ENCODE measurements at regions not wholly inside any gene's neighbourhood (a gene's known extent, or its start where the extent isn't known, plus 50 kb on each side); places are given as distances from the start of the nearest gene placed in this dataset.
"Not testable (repeated sequence)": the region's sequence is repeated elsewhere in the genome, so short reads cannot be mapped to it uniquely, and the experiment has no call there.

GRCh38 chr11:11755871-11756270, 85.9 kb upstream of the USP47 start:
- no peak for FAIRE-seq

DNA sequence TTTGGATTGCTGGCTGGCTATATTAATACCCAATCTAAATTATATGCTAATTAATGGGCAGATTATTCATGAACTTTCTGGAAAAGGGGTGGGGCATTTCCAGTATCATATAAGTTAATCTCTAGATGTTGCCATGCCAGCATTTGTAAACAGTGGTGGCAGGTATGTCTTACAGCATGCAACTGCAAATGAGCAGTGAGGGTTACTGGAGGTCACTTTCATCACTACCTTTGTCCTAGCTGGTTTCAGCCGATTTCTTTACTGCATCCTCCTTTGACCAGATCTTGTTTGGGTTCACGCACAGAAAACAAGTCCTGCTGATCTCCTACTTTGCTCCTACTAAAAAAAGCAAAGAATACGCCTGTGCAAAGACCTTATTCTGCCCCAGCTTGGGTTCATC, 89.1 kb upstream of the USP47 start:
- no peak for FAIRE-seq

GRCh38 chr11:11750017-11750878, 91.5 kb upstream of the USP47 start:
- FAIRE-seq = no peak

- FAIRE-seq = no peak
Measured at GRCh38 chr11:11748706-11749365, 92.9 kb upstream of the USP47 start.

DNA sequence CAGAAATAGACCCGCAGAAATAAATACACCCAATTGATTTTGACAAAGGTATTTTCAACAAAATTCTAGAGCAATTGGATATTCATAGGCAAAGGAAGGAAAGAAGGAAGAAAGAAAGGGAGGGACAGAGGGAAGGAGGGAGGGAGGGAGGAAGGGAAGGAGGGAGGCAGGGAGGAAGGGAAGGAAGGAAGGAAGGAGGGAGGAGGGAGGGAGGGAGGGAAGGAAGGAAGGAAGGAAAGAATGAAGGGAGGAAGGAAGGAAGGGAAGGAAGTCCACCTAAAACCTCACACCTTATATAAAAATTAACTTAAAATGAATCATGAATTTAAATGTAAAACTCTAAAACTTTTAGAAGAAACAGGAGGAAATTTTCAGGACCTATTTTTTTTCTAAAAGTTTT, 94.2 kb upstream of the USP47 start:
- no peak for FAIRE-seq

GRCh38 chr11:11746449-11746848, 95.3 kb upstream of the USP47 start:
- peak; percentile 47 for FAIRE-seq

DNA sequence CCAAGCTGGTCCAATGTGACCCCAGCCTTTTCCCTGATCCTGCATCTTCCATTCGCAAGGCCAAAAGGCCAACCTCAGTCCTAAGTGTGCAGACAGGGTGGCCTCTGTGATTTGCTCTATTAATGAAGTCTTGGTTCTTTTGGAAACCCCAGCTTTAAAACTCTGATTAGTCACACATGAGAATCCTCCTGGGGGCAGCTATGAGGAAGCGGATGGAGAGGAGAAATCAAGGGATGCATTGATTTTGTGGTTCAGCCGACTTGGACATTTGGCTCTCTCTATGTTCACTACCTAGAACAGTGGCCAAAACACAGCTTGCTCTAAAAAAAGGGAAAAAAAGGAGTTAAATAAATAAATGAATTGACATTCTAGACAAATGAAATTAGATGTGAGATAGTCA, 98.6 kb upstream of the USP47 start:
- FAIRE-seq = no peak

DNA sequence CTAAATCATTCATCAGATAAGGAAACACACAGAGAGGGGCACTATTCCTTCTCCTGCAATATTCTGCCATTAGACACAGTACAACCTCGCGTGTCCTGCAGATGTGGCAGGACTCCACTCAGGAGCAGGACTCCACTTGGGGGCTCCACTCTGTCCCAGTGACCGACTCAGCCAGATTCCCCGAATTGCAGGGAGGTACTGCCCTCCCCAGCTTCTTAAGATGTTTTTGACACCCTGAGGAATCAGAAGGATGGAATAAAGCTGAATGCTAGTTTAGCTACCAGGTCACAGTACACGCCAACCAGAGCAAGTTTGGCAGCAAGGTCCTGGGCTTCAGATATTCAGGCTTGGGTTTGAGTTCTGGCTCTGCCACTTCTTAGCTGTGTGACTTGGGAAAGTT, 99.3 kb upstream of the USP47 start:
- FAIRE-seq = no peak

- no peak for FAIRE-seq
Measured at GRCh38 chr11:11740836-11741235, 100.9 kb upstream of the USP47 start.

DNA sequence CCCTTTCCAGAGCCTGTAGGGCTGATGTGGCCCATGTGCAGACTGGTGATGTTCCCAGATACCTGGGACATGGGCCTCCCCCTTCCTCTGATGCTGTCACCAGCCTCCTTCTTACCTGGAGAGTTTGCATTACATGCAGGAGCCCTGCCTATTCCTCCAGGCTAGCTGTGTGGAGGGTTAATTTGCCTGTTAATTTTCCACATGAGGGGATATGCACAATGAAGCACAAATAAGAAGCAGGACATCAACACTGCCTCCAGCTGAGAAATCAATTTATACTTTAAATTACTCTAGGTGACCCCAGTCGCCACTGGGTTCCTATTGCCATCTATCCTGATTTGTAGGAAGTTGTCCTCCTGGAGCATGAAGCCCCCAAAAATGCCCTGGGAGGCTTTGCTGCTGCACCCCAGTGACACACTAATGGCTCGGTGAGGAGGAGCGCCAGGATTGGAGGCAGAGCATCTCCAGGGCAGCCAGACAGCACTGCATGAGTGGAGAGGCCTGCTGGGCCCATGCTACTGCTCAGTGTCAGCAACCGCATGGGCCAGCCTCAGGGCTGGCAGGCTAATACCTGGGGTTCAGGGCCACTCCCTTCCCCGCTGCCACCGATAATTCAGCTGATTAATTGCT, 101.6 kb upstream of the USP47 start:
- FAIRE-seq = no peak

DNA sequence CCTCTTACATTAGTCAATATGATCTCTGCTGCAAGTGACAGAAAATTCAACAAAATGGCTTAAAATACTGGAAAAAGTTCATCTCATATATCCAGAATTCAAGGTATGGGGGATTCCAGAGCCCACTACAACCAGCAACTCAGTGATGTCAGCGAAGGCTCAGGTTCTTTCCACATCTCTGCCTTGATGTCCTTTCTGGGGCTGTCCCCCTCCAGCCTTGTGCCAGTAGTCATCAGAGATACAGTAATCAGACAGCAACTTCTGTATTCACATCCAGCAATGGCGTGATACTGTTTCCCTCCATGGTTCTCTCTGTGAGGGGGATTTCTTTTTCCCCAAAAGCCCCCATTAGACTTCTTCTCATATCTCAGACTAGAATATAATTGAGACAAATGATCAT, 103.4 kb upstream of the USP47 start:
- FAIRE-seq = no peak

DNA sequence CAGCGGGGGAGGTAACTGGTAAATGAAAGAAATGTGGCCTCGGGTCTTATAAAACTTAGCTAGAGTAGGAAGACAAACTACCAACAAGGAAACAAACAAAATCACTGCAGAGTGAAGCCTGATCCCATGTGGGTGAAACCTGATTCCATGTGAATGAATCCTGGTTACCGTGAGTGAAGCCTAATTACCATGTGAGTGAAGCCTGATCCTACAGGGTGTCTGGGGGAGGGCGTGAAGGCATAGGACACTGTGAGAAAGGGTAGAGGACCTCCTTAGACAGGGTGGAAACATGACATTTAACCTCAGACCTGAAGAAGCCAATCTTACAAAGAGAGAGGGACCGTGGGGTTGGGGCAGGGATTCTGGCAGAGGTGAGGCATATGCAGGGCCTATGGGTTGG, 106.2 kb upstream of the USP47 start:
- no peak for FAIRE-seq

GRCh38 chr11:11733246-11733747, 108.5 kb upstream of the USP47 start:
- no peak for FAIRE-seq

- no peak for FAIRE-seq
Measured at GRCh38 chr11:11732116-11732515, 109.7 kb upstream of the USP47 start.

DNA sequence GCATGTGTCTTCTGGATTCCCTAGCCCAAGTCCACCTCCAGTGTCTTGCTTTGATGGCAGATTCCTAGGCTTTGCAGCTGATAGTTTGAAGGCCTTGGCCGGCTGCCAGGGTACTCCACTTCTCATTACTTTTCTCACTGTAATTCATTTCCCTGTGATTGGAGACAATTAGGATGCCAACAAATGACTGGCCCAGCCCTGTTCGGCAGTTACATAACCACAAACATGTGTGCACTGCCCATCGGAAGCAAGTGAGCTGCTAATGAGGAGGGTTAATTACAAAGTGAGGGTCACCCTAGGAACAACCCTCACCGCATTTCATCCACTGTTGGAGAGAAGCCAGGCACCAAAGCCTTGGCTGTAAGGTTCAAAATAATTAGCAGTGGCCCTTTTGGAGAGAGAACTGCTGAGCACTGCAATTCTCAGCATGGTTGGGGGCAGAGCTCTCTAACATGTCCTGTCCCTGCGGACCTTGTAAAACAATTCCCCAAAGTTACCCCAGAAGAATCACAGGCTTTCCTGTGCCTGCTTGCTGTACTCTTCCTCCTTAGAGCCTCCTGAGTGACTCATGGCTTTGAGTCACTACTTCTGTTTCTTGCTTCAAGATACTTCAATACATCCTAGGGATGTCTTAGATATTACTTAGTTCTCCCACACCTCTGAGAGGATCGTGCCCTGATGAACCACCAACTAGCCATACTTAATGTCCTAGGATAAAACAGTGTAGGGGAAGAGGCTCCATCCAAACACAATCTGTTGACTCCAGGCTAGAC, 109.7 kb upstream of the GALNT18 start:
- no peak for FAIRE-seq

- no peak for FAIRE-seq
Measured at GRCh38 chr11:11728386-11728785, 106.6 kb upstream of the GALNT18 start.

DNA sequence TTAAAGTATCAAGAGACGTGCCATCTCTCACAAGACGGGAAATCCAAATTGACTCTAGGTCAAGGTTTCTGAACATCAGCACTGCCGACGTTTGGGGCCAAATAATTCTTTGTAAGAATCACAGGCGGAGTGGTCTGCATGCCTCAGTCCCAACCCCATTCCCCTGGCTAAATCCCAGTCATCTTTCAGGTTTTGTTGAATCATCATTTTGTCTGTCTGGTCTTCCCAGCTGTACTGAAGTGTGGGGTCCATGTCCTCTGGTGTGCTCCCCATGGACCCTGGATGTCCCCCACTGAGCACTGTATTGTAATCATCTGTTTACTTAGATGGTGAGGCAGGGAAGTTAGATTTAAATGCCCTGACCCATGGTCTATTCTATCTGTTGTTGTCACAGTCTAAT, 103.6 kb upstream of the GALNT18 start:
- no peak for FAIRE-seq

GRCh38 chr11:11724994-11725393, 103.2 kb upstream of the GALNT18 start:
- FAIRE-seq = no peak

DNA sequence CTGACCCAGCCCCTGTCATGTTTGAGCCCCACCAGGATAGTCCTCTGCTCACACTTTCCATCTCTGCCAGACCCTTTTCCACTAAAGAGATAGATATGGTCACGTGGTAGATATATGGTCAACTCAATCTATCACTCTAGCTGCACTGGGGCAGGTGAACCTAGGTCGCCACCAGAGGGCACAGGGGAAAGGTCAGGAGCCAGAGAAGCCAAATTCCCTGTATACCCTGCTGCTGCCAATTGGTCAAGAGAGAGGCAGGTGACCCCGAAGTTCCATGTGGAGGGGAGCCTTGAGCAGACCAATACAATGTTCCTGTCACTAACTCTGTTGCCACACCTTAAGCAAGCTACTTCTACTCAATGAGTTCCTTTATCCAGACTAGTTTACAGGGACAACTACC, 101.1 kb upstream of the GALNT18 start:
- FAIRE-seq = no peak

DNA sequence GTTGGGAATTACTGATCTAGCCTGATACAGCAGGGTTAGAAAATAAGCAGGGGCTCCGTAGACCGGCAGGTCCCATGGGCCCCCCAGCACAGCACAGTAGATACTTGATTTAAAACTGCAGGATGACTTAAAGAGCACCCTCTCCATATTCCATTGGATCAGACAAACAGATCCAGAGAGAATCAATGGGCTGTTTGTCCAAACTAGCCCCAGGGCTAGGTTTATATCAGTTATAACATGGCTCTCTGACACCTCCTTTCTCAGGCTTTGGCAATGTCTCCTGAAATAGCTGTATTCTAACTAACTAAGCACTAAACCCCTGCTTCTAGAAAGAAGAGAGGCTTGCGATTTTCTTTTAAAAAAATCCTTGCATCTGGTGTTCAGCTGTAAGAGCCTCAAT, 100.4 kb upstream of the GALNT18 start:
- FAIRE-seq = no peak

DNA sequence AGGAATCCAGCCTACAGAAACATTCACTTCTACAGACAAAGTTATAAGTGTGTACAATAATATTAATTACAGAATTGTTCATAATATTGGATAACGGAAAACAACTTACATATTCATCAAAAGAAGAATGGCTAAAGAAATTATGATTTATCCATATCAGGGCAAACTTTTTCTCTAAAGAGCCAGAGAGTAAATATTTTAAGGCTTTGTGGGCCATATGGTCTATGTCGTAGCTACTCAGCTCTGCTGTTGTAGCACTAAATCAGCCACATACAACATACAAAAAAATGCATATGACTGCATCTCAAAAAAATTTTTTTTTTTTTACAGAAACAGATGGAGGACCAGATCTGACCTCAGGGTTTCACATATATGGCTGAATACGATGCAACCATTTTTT, 96.7 kb upstream of the GALNT18 start:
- no peak for FAIRE-seq

DNA sequence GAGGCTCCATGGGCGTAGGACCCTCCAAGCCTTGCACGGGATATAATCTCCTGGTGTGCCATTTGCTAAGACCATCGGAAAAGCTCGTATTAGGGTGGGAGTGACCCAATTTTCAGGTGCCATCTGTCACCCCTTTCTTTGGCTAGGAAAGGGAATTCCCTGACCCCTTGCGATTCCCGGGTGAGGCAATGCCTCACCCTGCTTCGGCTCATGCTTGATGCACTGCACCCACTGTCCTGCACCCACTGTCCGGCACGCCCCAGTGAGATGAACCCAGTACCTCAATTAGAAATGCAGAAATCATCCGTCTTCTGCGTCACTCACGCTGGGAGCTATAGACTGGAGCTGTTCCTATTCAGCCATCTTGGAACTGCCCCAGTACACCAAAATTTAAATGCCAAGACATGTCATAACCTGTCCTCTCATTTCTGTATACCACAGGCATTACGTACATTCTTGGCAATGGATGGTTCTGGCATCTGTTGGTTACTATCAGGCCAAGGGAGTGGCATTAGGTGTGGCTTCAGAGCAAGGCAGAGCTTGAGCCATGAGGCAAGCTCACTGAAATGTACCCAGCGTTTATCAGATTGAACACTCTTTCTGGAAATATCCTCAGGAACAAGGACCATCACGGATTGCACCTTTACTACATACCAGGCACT, 95.4 kb upstream of the GALNT18 start:
- FAIRE-seq = no peak

- not testable (repeated sequence) for FAIRE-seq
Measured at GRCh38 chr11:11715075-11715474, 93.3 kb upstream of the GALNT18 start.
